22Rv1 (cell line): ENCODE measurements at regions not wholly inside any gene's neighbourhood (a gene's known extent, or its start where the extent isn't known, plus 50 kb on each side); places are given as distances from the start of the nearest gene placed in this dataset.

ENCODE experiments used
- ZFX ChIP-seq: fragments of 450-650 bp; IDR thresholded peaks from 2 replicates; pipeline ENCODE4 v1.6.1; 2017; ENCODE audit warnings: antibody characterized with exemption, borderline replicate concordance
- TF ChIP-seq, protein P1 (sequence below): fragments of 450-650 bp; IDR thresholded peaks from 2 replicates; pipeline ENCODE4 v1.5.1; 2017; ENCODE audit warnings: mild to moderate bottlenecking

DNA sequence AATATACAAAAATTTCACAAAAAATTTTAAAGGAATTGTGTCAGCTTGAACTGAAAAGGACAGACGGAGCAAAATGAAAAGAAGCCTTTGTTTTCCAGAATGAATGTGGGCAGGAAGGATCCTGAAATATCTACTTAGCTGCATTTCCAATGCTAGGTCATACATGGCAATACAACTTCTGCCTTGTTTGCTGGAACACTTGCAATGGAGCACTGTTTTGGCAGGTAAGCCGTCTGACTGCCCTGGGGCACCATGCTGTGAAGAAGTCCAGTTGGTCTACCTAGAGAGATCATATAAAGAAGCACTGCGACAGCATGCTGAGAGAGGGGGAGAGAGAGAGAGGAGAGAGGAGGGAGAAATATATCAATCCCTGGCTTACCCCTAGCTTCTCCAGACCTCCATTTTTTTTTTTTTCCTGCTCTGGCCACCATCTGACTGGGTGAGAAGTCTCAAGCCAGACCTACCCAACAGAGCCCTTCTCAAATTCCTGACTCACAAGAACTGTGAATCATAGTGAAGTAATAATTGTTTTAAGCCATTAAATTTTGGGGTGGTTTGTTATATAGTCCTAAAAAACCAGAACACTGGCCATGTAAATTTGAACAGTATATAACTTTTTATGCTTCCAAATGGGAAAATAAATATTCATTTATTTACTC is 97.1 kb upstream of the PRICKLE1 start:
- TF ChIP-seq, protein P1, sequence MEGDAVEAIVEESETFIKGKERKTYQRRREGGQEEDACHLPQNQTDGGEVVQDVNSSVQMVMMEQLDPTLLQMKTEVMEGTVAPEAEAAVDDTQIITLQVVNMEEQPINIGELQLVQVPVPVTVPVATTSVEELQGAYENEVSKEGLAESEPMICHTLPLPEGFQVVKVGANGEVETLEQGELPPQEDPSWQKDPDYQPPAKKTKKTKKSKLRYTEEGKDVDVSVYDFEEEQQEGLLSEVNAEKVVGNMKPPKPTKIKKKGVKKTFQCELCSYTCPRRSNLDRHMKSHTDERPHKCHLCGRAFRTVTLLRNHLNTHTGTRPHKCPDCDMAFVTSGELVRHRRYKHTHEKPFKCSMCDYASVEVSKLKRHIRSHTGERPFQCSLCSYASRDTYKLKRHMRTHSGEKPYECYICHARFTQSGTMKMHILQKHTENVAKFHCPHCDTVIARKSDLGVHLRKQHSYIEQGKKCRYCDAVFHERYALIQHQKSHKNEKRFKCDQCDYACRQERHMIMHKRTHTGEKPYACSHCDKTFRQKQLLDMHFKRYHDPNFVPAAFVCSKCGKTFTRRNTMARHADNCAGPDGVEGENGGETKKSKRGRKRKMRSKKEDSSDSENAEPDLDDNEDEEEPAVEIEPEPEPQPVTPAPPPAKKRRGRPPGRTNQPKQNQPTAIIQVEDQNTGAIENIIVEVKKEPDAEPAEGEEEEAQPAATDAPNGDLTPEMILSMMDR = no peak
- TF ChIP-seq ZFX = no peak
